ENCODE measurements at regions not wholly inside any gene's neighbourhood (a gene's known extent, or its start where the extent isn't known, plus 50 kb on each side); places are given as distances from the start of the nearest gene placed in this dataset.

GRCh38 chr4:142940425-142941330 is 94.6 kb upstream of the INPP4B start:
- TF ChIP-seq EZH2 (IDR thresholded peaks at IDR 0.05; ENCODE audit: borderline replicate concordance, low read depth, low read length, severe bottlenecking) (no peak), CTCF (IDR thresholded peaks at IDR 0.05; ENCODE audit: borderline replicate concordance, extremely low read depth, low read length, poor library complexity, severe bottlenecking) (no peak)
- Histone ChIP-seq H3K27me3 (ENCODE audit: insufficient read depth, low read length, poor library complexity) (peaks cover 4% of the 10 kb centered on the region), H4K20me1 (ENCODE audit: insufficient read depth, low read length) (no peaks in the 10 kb centered on the region), H3K4me2 (ENCODE audit: insufficient read depth, low read length) (no peak overlapping the region), H3K4me1 (ENCODE audit: insufficient read depth, low read length) (no peaks in the 10 kb centered on the region), H3K27ac (ENCODE audit: low read length) (no peak overlapping the region), H3K4me3 (ENCODE audit: low read depth in 1 of 2, low read length in 2 of 2) (no peak overlapping the region), H3K9ac (ENCODE audit: low read depth, low read length) (no peak overlapping the region), H3K36me3 (ENCODE audit: insufficient read depth, low read length) (no peaks in the 10 kb centered on the region), H3K9me3 (ENCODE audit: insufficient read depth, low read length, severe bottlenecking) (no peaks in the 10 kb centered on the region), H2AFZ (ENCODE audit: low read depth, low read length) (no peak overlapping the region; the same call in 1 of the 2 replicates), H3K79me2 (ENCODE audit: insufficient read depth, low read length) (no peaks in the 10 kb centered on the region)
- ATAC-seq (ENCODE audit: insufficient read depth, low read depth): no peak
- DNase-seq: no peak

GRCh38 chr4:142944565-142944964 is 98.5 kb upstream of the INPP4B start:
- no peak overlapping the region for H3K9ac ChIP-seq (ENCODE audit: low read depth, low read length)
- TF ChIP-seq CTCF (IDR thresholded peaks at IDR 0.05; ENCODE audit: borderline replicate concordance, extremely low read depth, low read length, poor library complexity, severe bottlenecking): no peak
- no peak for TF ChIP-seq EZH2 (IDR thresholded peaks at IDR 0.05; ENCODE audit: borderline replicate concordance, low read depth, low read length, severe bottlenecking)
- H3K79me2 ChIP-seq (ENCODE audit: insufficient read depth, low read length): no peaks in the 10 kb centered on the region
- H3K36me3 ChIP-seq (ENCODE audit: insufficient read depth, low read length): no peaks in the 10 kb centered on the region
- ATAC-seq (ENCODE audit: insufficient read depth, low read depth) (no peak), DNase-seq (no peak)
- no peak overlapping the region for H3K4me2 ChIP-seq (ENCODE audit: insufficient read depth, low read length)
- no peaks in the 10 kb centered on the region for H3K9me3 ChIP-seq (ENCODE audit: insufficient read depth, low read length, severe bottlenecking)
- no peak overlapping the region for H2AFZ ChIP-seq (ENCODE audit: low read depth, low read length)
- no peaks in the 10 kb centered on the region for H4K20me1 ChIP-seq (ENCODE audit: insufficient read depth, low read length)
- H3K4me1 ChIP-seq (ENCODE audit: insufficient read depth, low read length): no peaks in the 10 kb centered on the region
- no peak overlapping the region for H3K27ac ChIP-seq (ENCODE audit: low read length)
- no peak overlapping the region for H3K4me3 ChIP-seq (ENCODE audit: low read depth in 1 of 2, low read length in 2 of 2)
- peaks cover 4% of the 10 kb centered on the region for H3K27me3 ChIP-seq (ENCODE audit: insufficient read depth, low read length, poor library complexity)

GRCh38 chr4:142952821-142953580 is 106.9 kb upstream of the INPP4B start:
- no peaks in the 10 kb centered on the region for H4K20me1 ChIP-seq (ENCODE audit: insufficient read depth, low read length)
- no peak overlapping the region for H2AFZ ChIP-seq (ENCODE audit: low read depth, low read length)
- H3K36me3 ChIP-seq (ENCODE audit: insufficient read depth, low read length): no peaks in the 10 kb centered on the region
- H3K79me2 ChIP-seq (ENCODE audit: insufficient read depth, low read length): no peaks in the 10 kb centered on the region
- peaks cover 3% of the 10 kb centered on the region for H3K9me3 ChIP-seq (ENCODE audit: insufficient read depth, low read length, severe bottlenecking)
- DNase-seq (no peak), ATAC-seq (ENCODE audit: insufficient read depth, low read depth) (no peak)
- no peaks in the 10 kb centered on the region for H3K4me1 ChIP-seq (ENCODE audit: insufficient read depth, low read length)
- H3K4me2 ChIP-seq (ENCODE audit: insufficient read depth, low read length): no peak overlapping the region
- no peak overlapping the region for H3K4me3 ChIP-seq (ENCODE audit: low read depth in 1 of 2, low read length in 2 of 2)
- no peak overlapping the region for H3K27ac ChIP-seq (ENCODE audit: low read length)
- H3K27me3 ChIP-seq (ENCODE audit: insufficient read depth, low read length, poor library complexity): no peaks in the 10 kb centered on the region
- no peak overlapping the region for H3K9ac ChIP-seq (ENCODE audit: low read depth, low read length)
- TF ChIP-seq CTCF (IDR thresholded peaks at IDR 0.05; ENCODE audit: borderline replicate concordance, extremely low read depth, low read length, poor library complexity, severe bottlenecking) (no peak), EZH2 (IDR thresholded peaks at IDR 0.05; ENCODE audit: borderline replicate concordance, low read depth, low read length, severe bottlenecking) (no peak)
